ENCODE measurements at regions not wholly inside any gene's neighbourhood (a gene's known extent, or its start where the extent isn't known, plus 50 kb on each side); places are given as distances from the start of the nearest gene placed in this dataset.

DNA sequence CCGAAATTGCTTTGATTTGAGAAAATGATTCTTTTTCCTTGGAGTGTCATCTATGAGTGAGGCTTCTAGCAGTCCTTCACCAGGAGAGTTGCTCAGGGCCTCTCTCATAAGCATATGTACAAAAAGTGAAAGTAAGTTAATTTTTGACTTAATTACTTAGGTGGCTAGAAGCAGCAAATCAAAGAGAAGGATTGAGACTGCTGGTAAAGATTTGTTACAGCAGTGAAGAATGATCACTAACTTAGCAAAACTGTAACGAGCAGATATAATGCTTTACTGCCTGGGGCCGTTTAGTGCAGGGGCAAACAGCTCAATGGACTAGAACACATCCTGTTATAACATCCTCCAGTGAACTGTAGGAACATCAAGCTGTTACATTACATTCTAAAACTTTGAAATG, 167.8 kb upstream of the RIPOR2 start:
- TF ChIP-seq RFX5 (IDR thresholded peaks at IDR 0.05; ENCODE audit: low read depth, low read length) (no peak), DPF2 (CRISPR knock-in tag; IDR thresholded peaks at IDR 0.05; ENCODE audit: borderline replicate concordance, low read depth) (no peak), ZC3H4 (CRISPR knock-in tag; IDR thresholded peaks at IDR 0.05; ENCODE audit: borderline replicate concordance) (no peak), ZNF274 (CRISPR knock-in tag; IDR thresholded peaks at IDR 0.05) (no peak)
- TF ChIP-seq, protein P1, sequence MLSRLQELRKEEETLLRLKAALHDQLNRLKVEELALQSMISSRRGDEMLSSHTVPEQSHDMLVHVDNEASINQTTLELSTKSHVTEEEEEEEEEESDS (CRISPR knock-in tag; IDR thresholded peaks at IDR 0.05; ENCODE audit: borderline replicate concordance): no peak
- TF ChIP-seq, protein P2, sequence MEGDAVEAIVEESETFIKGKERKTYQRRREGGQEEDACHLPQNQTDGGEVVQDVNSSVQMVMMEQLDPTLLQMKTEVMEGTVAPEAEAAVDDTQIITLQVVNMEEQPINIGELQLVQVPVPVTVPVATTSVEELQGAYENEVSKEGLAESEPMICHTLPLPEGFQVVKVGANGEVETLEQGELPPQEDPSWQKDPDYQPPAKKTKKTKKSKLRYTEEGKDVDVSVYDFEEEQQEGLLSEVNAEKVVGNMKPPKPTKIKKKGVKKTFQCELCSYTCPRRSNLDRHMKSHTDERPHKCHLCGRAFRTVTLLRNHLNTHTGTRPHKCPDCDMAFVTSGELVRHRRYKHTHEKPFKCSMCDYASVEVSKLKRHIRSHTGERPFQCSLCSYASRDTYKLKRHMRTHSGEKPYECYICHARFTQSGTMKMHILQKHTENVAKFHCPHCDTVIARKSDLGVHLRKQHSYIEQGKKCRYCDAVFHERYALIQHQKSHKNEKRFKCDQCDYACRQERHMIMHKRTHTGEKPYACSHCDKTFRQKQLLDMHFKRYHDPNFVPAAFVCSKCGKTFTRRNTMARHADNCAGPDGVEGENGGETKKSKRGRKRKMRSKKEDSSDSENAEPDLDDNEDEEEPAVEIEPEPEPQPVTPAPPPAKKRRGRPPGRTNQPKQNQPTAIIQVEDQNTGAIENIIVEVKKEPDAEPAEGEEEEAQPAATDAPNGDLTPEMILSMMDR (CRISPR knock-in tag; IDR thresholded peaks at IDR 0.05): no peak
